IMR-90 (cell line): ENCODE measurements at regions not wholly inside any gene's neighbourhood (a gene's known extent, or its start where the extent isn't known, plus 50 kb on each side); places are given as distances from the start of the nearest gene placed in this dataset.

Experiments
- BHLHE40 ChIP-seq: fragments of 150-350 bp; IDR thresholded peaks from 2 replicates; pipeline ENCODE4 v1.6.1; 2016; ENCODE audit warnings: mild to moderate bottlenecking, low read depth, low read length
- CEBPB ChIP-seq: IDR thresholded peaks from 2 replicates; pipeline ENCODE4 v1.6.1; 2012; ENCODE audit warnings: low read depth, low read length, improper control_type of control experiment
- CHD1 ChIP-seq: IDR thresholded peaks from 2 replicates; pipeline ENCODE4 v1.6.1; 2012; ENCODE audit warnings: low read depth, low read length, improper control_type of control experiment
- CTCF ChIP-seq: conservative IDR thresholded peaks from 2 replicates; pipeline ENCODE4 v1.5.1; 2012; ENCODE audit warnings: mild to moderate bottlenecking, low read depth, low read length, improper control_type of control experiment
- FOS ChIP-seq: fragments of 150-350 bp; IDR thresholded peaks from 2 replicates; pipeline ENCODE4 v1.6.1; 2016; ENCODE audit warnings: low read depth, low read length
- MAFK ChIP-seq: IDR thresholded peaks from 2 replicates; pipeline ENCODE4 v1.6.1; 2012; ENCODE audit warnings: low read depth, low read length, improper control_type of control experiment
- MAZ ChIP-seq: IDR thresholded peaks from 2 replicates; pipeline ENCODE4 v1.6.1; 2012; ENCODE audit warnings: low read depth, mild to moderate bottlenecking, low read length, improper control_type of control experiment, moderate library complexity, borderline replicate concordance
- NFE2L2 ChIP-seq: fragments of 150-350 bp; IDR thresholded peaks from 2 replicates; pipeline ENCODE4 v1.6.1; 2016; ENCODE audit warnings: low read depth, mild to moderate bottlenecking, low read length
- POLR2A ChIP-seq: IDR thresholded peaks from 2 replicates; pipeline ENCODE4 v1.6.1; 2012; ENCODE audit warnings: mild to moderate bottlenecking, low read depth, low read length
- RAD21 ChIP-seq: IDR thresholded peaks from 2 replicates; pipeline ENCODE4 v1.6.1; 2012; ENCODE audit warnings: low read length, improper control_type of control experiment
- SMC3 ChIP-seq: fragments of 150-350 bp; IDR thresholded peaks from 2 replicates; pipeline ENCODE4 v1.6.1; 2016; ENCODE audit warnings: low read depth, mild to moderate bottlenecking, antibody characterized with exemption, low read length, moderate library complexity
- USF2 ChIP-seq: fragments of 150-350 bp; IDR thresholded peaks from 2 replicates; pipeline ENCODE4 v1.6.1; 2017; ENCODE audit warnings: mild to moderate bottlenecking, antibody characterized with exemption, low read length, low read depth

- TF ChIP-seq CTCF = no peak
- TF ChIP-seq POLR2A = no peak
- no peak for TF ChIP-seq CHD1
- TF ChIP-seq MAZ = no peak
- TF ChIP-seq USF2 = no peak
- no peak for TF ChIP-seq SMC3
- no peak for TF ChIP-seq FOS
- TF ChIP-seq BHLHE40 = no peak
- TF ChIP-seq RAD21 = no peak
- no peak for TF ChIP-seq MAFK
- TF ChIP-seq NFE2L2 = no peak
- TF ChIP-seq CEBPB = no peak
These were observed 287.8 kb downstream of the CHL1 start for GRCh38 chr3:484341-484740.
